AG09319 (cell line): ENCODE measurements at regions not wholly inside any gene's neighbourhood (a gene's known extent, or its start where the extent isn't known, plus 50 kb on each side); places are given as distances from the start of the nearest gene placed in this dataset.
"Not testable (repeated sequence)": the region's sequence is repeated elsewhere in the genome, so short reads cannot be mapped to it uniquely, and the experiment has no call there.

ENCODE experiments used
- DNase-seq: peaks from one replicate; pipeline ENCODE4 v3.0.0-alpha.2; 2010; ENCODE audit warnings: low read depth; ENCODE audit errors: extremely low read depth
- TF ChIP-seq, protein P1 (sequence below): IDR thresholded peaks from 2 replicates; pipeline ENCODE4 v1.5.1; 2011; ENCODE audit warnings: low read depth, mild to moderate bottlenecking, inconsistent platforms, low read length, moderate library complexity

DNA sequence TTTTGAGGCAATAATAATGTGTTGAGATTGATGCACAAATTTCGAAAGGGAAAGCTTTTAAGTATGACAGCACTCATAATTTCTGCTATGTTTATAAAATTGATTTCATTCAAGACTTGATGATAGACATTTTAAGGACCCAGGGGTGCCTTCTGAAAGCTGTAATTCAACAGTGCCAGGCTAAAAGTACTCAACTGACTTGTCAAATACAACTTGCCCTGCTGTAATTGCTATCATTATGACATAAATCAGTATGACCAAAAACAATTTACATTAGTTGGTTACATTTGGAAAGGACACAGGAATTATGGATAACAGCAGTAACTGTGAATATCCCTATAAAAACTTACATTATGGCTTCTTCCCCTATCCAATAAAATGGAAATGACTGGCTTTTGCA, 178.9 kb downstream of the MMUT start:
- TF ChIP-seq, protein P1, sequence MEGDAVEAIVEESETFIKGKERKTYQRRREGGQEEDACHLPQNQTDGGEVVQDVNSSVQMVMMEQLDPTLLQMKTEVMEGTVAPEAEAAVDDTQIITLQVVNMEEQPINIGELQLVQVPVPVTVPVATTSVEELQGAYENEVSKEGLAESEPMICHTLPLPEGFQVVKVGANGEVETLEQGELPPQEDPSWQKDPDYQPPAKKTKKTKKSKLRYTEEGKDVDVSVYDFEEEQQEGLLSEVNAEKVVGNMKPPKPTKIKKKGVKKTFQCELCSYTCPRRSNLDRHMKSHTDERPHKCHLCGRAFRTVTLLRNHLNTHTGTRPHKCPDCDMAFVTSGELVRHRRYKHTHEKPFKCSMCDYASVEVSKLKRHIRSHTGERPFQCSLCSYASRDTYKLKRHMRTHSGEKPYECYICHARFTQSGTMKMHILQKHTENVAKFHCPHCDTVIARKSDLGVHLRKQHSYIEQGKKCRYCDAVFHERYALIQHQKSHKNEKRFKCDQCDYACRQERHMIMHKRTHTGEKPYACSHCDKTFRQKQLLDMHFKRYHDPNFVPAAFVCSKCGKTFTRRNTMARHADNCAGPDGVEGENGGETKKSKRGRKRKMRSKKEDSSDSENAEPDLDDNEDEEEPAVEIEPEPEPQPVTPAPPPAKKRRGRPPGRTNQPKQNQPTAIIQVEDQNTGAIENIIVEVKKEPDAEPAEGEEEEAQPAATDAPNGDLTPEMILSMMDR, result no peak
- no peak for DNase-seq

DNA sequence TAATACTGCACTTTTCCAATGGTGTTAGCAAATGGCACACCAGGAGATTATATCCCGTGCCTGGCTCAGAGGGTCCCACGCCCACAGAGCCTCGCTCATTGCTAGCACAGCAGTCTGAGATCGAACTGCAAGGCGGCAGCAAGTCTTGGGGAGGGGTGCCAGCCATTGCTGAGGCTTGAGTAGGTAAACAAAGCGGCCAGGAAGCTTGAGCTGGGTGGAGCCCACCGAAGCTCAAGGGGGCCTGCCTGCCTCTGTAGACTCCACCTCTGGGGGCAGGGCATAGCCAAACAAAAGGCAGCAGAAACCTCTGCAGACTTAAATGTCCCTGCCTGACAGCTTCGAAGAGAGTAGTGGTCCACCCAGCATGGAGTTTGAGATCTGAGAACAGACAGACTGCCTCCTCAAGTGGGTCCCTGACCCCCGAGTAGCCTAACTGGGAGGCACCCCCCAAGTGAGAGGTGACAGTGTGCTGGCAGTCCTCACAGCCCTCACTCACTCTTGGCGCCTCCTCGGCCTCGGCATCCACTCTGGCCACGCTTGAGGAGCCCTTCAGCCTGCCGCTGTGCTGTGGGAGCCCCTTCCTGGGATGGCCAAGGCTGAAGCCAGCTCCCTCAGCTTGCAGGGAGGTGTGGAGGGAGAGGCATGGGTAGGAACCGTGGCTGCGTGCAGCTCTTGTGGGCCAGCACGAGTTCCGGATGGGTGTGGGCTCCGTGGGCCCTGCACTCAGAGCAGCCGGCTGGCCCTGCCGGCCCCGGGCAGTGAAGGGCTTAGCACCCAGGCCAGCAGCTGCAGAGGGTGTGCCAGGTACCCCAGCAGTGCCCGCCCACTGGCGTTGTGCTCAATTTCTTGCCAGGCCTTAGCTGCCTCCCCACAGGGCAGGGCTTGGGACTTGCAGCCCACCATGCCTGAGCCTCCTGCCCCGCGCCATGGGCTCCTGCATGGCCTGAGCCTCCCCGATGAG, 188.0 kb downstream of the MMUT start:
- not testable (repeated sequence) for DNase-seq

DNA sequence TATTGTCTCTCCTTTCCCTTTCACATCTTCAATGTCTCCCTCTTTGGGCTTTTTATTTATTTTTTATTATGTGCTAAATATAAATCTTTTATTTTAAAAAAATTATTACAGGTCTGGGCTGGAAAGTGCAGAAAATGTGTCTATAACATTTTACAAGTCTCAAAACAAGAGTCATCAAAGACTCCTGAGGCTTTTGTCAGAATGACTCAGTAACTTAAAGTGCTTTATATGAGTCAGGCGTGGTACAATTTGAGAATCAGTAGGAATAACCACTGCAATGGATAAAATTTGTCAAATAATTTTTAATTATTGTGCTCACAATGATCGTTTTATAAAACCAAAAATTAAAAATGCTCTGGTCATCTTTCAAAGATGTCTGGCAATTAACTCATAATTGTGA, 193.9 kb downstream of the MMUT start:
- no peak for DNase-seq
- TF ChIP-seq, protein P1, result no peak

DNA sequence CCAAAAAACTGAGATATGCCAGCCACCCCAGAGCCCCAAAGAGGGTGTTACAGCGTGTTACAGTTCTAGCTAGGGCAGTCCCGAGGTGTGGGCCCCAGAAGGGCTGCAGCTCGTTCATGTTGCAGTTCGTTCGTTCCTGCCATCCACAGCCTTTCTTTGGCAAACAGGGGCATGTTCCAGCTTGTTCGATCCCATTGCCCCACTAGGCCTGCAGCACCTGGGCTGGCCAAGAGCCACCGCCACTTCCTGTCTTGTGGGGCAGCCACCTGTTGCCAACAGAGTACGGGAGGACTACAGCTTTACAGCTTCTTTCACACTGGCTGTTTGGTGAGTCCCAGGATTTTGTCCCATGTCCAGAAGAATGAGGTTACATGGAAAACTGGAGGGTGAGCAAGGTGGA, 198.1 kb downstream of the MMUT start:
- TF ChIP-seq, protein P1, result no peak

DNA sequence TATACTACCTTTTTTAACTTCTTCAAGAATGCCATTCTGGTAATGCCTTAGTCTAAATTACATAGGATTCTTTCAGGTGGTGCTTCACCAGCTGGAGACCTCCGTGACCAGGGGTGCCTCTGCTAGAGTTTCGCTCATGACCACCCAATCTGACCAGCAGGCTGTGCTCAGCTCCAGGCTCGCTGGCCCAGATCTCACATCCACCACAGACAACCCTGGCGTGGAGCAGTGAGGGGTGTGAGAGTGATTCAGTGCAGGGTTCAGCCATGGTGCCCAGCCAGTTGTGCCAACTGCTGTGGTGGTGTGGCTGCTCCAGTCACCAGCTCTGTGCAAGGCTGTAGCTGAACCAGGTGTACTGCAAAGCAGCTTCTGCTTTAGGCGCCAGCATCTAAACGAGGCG, 198.6 kb downstream of the MMUT start:
- DNase-seq, result no peak
- TF ChIP-seq, protein P1, result no peak

More for the DNA sequence above, 198.1 kb downstream of the MMUT start:
- DNase-seq, result no peak

DNA sequence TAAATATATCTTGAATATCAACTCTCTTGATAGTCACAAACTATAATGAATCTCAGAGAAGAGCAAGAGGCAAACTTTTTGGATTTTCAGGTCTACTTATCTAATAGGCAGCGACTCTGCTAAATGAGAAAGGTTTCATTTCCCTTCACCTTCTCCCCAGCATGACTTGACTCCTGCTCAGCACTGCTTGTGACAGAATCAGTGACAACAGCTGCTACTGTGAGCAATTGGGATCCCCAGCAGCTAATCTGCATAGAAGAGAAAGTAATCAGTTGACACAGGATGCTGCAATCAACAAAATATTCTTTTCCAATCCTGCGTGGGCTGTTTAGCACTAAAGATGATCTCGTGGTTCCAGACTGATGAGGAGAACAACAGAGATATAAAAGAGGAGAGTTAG, 205.5 kb downstream of the MMUT start:
- no peak for DNase-seq
- TF ChIP-seq, protein P1, result no peak

DNA sequence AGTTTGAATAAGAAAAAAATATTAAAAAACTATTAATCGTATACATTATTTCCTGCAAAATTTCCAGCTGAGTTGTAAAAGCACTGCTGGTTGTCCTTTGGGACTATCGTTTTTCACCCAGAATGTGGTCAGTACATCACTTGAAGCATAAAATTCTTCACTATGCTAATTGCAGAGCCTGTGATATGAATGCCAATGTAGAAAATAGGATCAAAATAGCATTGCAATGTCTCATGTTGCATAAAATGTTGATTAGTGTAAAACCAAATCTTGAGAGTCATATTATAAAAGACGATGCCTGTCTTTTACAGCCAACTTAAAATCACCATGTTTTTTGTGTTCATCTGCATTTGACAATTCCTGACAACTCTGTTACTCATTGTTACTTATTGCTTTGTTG, 207.7 kb downstream of the MMUT start:
- no peak for DNase-seq
- TF ChIP-seq, protein P1, result no peak
